Loucy (cell line): ENCODE measurements at regions not wholly inside any gene's neighbourhood (a gene's known extent, or its start where the extent isn't known, plus 50 kb on each side); places are given as distances from the start of the nearest gene placed in this dataset.

Experiments
- H2AFZ ChIP-seq: fragments of 200-600 bp; sonication (generic); 2 replicates; pipeline ENCODE4 v1.6.0; 2016; ENCODE audit warnings: antibody characterized with exemption, mild to moderate bottlenecking, low read length, moderate library complexity
- H3F3A ChIP-seq: fragments of 200-600 bp; 2 replicates; pipeline ENCODE4 v1.6.0; 2016; ENCODE audit warnings: antibody characterized with exemption, low read depth, mild to moderate bottlenecking
- H3K27me3 ChIP-seq: fragments of 200-600 bp; sonication (generic); 2 replicates; pipeline ENCODE4 v1.6.1; 2014; ENCODE audit warnings: low read length, mild to moderate bottlenecking; ENCODE audit not compliant: insufficient read depth, poor library complexity, severe bottlenecking
- H3K36me3 ChIP-seq: fragments of 200-600 bp; sonication (generic); 2 replicates; pipeline ENCODE4 v1.6.1; 2016; ENCODE audit warnings: low read length; ENCODE audit not compliant: insufficient read depth
- H3K4me1 ChIP-seq: fragments of 200-600 bp; sonication (generic); 2 replicates; pipeline ENCODE4 v1.5.1; 2014; ENCODE audit warnings: low read length, mild to moderate bottlenecking; ENCODE audit not compliant: insufficient read depth, poor library complexity, severe bottlenecking
- H3K4me2 ChIP-seq: fragments of 200-600 bp; sonication (generic); 2 replicates; pipeline ENCODE4 v1.6.0; 2014; ENCODE audit warnings: antibody characterized with exemption, low read length, low read depth, mild to moderate bottlenecking; ENCODE audit not compliant: poor library complexity, severe bottlenecking
- H3K4me3 ChIP-seq: fragments of 200-600 bp; sonication (generic); 2 replicates; pipeline ENCODE4 v1.5.1; 2014; ENCODE audit warnings: low read length, mild to moderate bottlenecking, mixed read lengths; ENCODE audit not compliant: poor library complexity, severe bottlenecking
- H3K79me2 ChIP-seq: fragments of 200-600 bp; sonication (generic); 2 replicates; pipeline ENCODE4 v1.6.1; 2014; ENCODE audit warnings: low read length; ENCODE audit not compliant: insufficient read depth
- H3K9ac ChIP-seq: fragments of 200-600 bp; sonication (generic); 2 replicates; pipeline ENCODE4 v1.6.0; 2014; ENCODE audit warnings: mild to moderate bottlenecking, low read depth, low read length, moderate library complexity; ENCODE audit not compliant: poor library complexity, severe bottlenecking
- H3K9me2 ChIP-seq: fragments of 200-600 bp; sonication (generic); replicated peaks from 2 replicates; pipeline ENCODE4 v1.6.1; 2016; ENCODE audit warnings: low read depth, low read length, mixed read lengths
- H3K9me3 ChIP-seq: fragments of 200-600 bp; sonication (generic); 2 replicates; pipeline ENCODE4 v1.6.1; 2014; ENCODE audit warnings: mild to moderate bottlenecking, antibody characterized with exemption, low read length, low read depth; ENCODE audit not compliant: insufficient read depth
- H4K20me1 ChIP-seq: fragments of 200-600 bp; sonication (generic); 2 replicates; pipeline ENCODE4 v1.6.0; 2014; ENCODE audit warnings: antibody characterized with exemption, low read length, mild to moderate bottlenecking; ENCODE audit not compliant: insufficient read depth, poor library complexity, severe bottlenecking
- EZH2phosphoT487 ChIP-seq: fragments of 200-600 bp; IDR thresholded peaks from 2 replicates; pipeline ENCODE4 v1.6.1; 2018; ENCODE audit warnings: antibody characterized with exemption, mild to moderate bottlenecking, moderate library complexity, borderline replicate concordance
- TF ChIP-seq, protein P1 (sequence below): fragments of 200-600 bp; sonication (generic); conservative IDR thresholded peaks from 2 replicates; pipeline ENCODE4 v1.5.1; 2014; ENCODE audit warnings: mild to moderate bottlenecking, antibody characterized with exemption, low read length

DNA sequence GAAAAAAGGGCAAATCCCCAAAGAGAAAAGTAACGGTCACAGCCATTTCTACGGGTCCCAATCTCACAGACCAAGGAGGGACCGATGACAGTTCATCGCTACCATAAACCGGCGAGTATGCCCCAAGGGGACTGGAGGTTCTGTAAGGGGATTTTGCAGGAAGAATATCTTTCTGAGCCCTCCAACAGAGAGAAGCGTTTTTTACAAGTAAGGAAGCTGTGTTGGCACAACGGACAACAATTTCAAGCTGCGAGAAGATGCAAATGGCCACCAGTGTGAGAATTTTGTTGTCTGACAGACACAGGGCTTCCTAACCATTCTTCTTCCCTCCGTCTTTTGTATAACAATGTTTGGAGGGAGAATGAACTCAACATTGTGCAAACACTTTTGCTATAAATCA, 1043.1 kb downstream of the ADGRL2 start:
- no peak overlapping the region for H2AFZ ChIP-seq
- H3K27me3 ChIP-seq: no peaks in the 10 kb centered on the region
- no peaks in the 10 kb centered on the region for H3K9me2 ChIP-seq
- H4K20me1 ChIP-seq: no peaks in the 10 kb centered on the region
- no peaks in the 10 kb centered on the region for H3K36me3 ChIP-seq
- no peak for TF ChIP-seq EZH2phosphoT487
- TF ChIP-seq, protein P1, sequence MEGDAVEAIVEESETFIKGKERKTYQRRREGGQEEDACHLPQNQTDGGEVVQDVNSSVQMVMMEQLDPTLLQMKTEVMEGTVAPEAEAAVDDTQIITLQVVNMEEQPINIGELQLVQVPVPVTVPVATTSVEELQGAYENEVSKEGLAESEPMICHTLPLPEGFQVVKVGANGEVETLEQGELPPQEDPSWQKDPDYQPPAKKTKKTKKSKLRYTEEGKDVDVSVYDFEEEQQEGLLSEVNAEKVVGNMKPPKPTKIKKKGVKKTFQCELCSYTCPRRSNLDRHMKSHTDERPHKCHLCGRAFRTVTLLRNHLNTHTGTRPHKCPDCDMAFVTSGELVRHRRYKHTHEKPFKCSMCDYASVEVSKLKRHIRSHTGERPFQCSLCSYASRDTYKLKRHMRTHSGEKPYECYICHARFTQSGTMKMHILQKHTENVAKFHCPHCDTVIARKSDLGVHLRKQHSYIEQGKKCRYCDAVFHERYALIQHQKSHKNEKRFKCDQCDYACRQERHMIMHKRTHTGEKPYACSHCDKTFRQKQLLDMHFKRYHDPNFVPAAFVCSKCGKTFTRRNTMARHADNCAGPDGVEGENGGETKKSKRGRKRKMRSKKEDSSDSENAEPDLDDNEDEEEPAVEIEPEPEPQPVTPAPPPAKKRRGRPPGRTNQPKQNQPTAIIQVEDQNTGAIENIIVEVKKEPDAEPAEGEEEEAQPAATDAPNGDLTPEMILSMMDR: no peak
- no peak overlapping the region for H3K4me2 ChIP-seq
- no peak overlapping the region for H3K4me3 ChIP-seq
- H3F3A ChIP-seq: no peaks in the 10 kb centered on the region
- no peaks in the 10 kb centered on the region for H3K9me3 ChIP-seq
- H3K9ac ChIP-seq: no peak overlapping the region
- no peaks in the 10 kb centered on the region for H3K4me1 ChIP-seq
- H3K79me2 ChIP-seq: no peaks in the 10 kb centered on the region

DNA sequence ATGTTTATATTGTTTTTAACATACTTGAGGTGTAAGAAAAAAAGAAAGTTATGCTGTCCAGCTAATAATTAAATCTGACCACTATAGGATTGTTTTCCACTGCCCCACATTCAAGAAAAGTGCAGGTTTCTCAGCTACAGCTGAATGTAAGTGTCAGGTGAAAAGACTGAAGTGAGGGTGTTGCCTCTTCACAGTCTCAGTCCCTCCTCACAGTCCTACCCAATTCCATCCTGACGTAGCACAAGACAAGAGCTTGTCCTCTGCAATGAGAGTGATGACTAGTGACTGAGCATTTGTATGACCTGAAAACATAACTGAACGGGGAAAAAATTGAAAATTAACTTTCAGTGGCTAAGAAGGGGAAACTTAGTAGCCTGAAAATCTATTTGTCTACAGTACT, 1039.5 kb downstream of the ADGRL2 start:
- Histone ChIP-seq H3K4me2 (no peak overlapping the region), H3F3A (no peaks in the 10 kb centered on the region), H3K9me3 (no peaks in the 10 kb centered on the region), H3K9ac (no peak overlapping the region), H3K36me3 (no peaks in the 10 kb centered on the region), H3K4me1 (no peaks in the 10 kb centered on the region), H3K27me3 (no peaks in the 10 kb centered on the region), H3K79me2 (no peaks in the 10 kb centered on the region), H2AFZ (no peak overlapping the region), H3K9me2 (no peaks in the 10 kb centered on the region), H3K4me3 (no peak overlapping the region), H4K20me1 (no peaks in the 10 kb centered on the region)
- no peak for TF ChIP-seq EZH2phosphoT487
- TF ChIP-seq, protein P1: no peak

DNA sequence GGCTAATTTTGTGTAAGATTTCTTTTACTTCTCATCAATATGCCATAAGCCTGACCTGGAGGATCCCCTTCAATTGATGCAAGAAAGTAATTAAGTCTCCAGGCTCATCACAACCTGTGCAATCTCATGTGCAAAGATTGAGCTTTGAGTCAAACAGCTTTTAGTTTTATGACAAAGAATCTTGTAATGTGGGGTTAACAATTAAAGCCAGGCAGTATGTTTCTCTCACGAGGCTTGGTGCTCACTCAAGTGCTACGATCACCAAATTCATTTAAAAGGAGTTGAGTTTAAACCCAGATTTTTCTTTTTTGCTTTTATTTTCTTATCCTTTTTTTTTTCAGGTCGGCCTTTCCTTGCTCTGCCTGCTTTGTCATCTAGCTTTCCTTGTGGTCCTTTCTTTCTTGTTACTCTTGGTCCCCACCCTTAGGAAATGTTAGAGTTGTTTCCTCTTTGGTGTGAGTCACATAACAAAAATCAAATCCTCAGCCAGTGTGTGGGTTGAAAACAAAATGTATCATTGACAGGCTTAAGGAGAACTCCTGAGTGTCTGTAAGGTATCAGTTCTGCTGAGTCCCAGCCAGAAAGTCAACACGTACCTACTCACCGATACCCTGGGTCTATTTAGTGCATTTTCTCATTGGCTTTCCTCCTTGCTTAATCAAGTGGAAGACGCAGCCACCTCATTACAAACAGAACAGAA, 1037.2 kb downstream of the ADGRL2 start:
- Histone ChIP-seq H3K9me2 (no peaks in the 10 kb centered on the region), H3K9me3 (no peaks in the 10 kb centered on the region), H3F3A (no peaks in the 10 kb centered on the region), H3K9ac (no peak overlapping the region), H3K4me1 (no peaks in the 10 kb centered on the region), H3K79me2 (no peaks in the 10 kb centered on the region), H3K4me3 (no peak overlapping the region), H2AFZ (no peak overlapping the region), H3K27me3 (no peaks in the 10 kb centered on the region), H3K4me2 (no peak overlapping the region), H3K36me3 (no peaks in the 10 kb centered on the region), H4K20me1 (no peaks in the 10 kb centered on the region)
- TF ChIP-seq, protein P1: no peak
- no peak for TF ChIP-seq EZH2phosphoT487
